ENCODE measurements at regions not wholly inside any gene's neighbourhood (a gene's known extent, or its start where the extent isn't known, plus 50 kb on each side); places are given as distances from the start of the nearest gene placed in this dataset.

DNA sequence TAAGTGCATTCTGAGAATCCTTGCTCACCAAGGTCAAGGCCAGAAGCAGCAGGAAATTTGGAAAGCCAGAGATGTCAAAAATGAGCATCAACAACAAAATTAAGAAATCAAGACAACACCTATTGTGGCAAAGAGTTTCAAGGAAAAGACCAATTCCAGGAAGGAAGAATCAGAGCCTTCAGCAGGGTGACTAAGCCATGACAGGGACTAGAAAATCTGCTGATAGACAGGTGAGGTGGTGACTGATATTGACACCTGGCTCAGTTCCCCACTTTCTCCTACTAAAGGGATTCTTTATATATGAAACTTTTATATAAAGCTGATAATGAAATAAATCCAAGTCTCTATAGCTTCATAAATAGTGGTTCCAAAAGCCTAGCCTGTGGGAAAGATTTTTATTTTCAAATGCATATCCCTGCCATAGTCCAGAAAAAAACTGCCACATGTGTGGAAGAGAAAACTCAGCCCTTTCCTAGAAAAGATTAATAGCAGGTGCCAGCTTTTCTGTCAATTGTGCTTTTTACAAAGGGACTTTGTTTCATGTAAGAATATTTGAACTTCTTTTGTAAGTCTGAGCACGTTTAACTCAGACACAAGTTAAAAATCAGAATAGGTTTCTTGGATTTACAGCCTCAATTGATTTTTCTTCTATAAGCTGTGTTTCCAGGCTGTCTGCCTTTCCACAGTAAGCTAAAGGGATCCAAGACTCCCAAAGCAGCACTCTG, 81.1 kb upstream of the GRAMD2B start:
- DNase-seq (ENCODE audit: low read depth in 4 of 4, low spot score in 2 of 4) = no peak

DNA sequence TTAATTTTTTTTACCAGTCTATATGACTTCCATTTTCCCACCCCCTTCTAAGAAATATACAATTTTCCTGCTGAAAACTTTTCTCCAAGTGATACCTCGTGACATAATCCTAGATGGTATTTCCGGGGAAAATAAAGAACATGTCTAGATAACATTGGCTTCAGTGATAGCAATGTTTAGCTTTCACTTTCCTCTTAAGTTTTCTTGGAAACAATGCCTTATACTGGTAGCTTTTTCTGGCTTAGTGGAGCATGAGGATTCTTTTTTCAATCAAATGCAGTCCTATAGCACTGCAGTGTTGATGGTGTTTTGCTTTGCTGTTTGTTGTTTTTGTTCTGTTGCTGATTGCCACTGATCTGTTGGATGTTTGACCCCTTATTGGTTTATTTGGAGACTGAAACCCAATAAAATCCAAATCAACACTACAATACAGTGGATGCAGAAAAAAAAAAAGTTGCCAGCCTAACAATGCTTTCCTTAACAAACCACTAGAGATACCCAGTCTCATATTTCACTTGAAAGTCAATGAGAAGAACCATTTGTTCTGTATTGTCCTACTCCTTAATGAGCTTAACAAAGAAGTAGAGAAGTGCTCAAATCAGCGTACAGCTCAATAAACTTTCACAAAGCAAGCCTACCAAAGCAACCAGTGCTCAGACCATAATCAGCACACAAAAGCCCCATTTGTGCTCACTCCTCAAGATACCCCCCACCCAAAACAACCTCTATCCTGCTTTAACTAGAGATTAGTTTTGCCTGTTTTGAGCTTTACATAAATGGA, 74.2 kb upstream of the GRAMD2B start:
- no peak for DNase-seq (ENCODE audit: low read depth in 4 of 4, low spot score in 2 of 4)

DNA sequence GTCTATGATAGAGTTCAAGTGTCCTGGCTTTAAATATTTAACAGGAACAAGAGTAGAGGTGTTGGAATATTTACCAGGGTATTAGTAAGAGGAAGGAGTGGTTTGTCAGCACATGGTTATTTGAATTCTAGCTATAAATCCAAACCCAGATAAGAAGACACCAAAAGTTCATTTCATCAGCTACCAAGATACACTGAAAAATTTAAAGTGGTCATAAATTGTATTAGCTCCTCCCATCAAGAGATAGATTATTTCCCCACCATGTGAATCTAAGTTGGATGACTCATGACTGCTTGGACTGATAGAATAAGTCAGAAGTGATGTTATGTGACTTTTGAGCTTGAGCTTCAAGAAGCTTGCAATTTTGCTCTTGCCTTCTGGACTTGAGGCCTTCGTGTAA, 72.1 kb upstream of the GRAMD2B start:
- no peak for DNase-seq (ENCODE audit: low read depth in 4 of 4, low spot score in 2 of 4)

GRCh38 chr5:126354012-126354857, 69.0 kb upstream of the GRAMD2B start:
- DNase-seq (ENCODE audit: low read depth in 4 of 4, low spot score in 2 of 4) = peak in 1 of 4 donors; percentile 62

DNA sequence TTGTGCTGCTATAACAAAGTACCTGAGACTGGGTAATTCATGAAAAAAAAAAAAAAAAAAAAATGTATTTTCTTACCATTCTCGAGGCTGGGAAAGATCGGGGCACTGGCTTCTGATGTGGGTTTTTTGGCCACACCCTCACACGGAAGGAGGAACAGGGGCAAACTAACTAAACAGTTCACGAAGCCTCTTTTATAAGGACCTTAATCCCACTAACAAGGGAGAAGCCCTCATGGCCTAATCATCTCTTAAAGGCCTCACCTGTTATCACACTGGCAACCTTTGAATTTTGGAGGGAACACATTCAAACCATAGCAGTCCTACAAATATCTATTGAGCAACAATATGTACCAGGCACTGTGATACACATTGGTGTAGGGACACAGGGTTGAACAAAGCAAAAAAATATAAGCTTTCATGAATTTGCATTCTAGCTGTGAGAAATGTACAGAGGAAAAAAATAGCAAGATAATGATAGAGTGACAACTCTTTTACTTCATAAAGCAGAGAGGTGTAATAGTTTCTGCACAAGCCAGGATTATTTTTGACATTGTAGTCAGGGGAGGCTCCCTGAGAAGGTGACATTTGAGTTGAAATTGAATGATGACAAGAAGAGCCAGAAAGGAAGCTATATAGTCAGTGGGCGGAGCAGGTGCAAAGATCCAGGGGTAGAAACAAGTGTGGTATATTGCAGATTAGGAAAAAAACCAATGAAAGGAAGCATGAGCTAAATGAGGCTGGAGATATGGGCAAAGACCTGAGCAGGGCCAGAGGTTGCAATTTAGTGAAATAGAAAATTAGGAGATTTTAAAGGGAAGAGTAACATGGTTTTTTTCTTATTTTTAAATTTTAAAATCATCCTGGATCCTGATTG, 68.1 kb upstream of the GRAMD2B start:
- no peak for DNase-seq (ENCODE audit: low read depth in 4 of 4, low spot score in 2 of 4)

DNA sequence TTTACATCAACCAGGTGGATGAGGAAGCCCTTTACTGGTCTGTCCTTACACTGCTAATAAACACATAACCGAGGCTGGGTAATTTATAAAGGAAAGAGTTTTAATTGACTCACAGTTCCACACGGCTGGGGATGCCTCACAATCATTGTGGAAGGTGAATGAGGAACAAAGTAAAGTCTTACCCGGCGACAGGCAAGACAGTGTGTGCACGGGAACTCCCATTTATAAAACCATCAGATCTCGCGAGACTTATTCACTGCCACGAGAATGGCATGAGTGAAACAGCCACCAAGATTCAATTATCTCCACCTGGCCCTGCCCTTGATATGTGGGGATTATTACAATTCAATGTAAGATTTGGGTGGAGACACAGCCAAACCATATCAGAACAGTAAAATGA, 67.3 kb upstream of the GRAMD2B start:
- no peak for DNase-seq (ENCODE audit: low read depth in 4 of 4, low spot score in 2 of 4)

- no peak for DNase-seq (ENCODE audit: low read depth in 4 of 4, low spot score in 2 of 4)
These were observed 65.4 kb upstream of the GRAMD2B start for GRCh38 chr5:126357585-126358342.

DNA sequence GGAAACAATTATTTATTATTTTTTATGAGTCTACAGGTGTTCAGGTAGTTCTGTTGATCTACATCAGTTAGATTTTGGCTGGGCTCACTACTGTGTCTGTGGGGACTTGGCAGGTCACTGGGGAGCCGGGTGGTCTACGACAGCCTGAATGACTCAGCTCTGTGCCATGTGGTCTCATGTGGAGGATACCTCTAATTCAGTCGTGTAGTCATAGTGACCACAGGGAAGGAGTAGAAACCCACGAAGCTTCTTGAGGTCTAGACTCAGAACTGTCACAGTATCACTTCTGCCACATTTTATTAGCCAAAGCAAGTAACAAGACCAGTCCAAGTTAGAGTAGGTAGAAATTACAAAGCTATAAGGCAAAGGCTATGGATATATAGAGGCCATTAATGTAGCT, 64.7 kb upstream of the GRAMD2B start:
- DNase-seq (ENCODE audit: low read depth in 4 of 4, low spot score in 2 of 4) = no peak

DNA sequence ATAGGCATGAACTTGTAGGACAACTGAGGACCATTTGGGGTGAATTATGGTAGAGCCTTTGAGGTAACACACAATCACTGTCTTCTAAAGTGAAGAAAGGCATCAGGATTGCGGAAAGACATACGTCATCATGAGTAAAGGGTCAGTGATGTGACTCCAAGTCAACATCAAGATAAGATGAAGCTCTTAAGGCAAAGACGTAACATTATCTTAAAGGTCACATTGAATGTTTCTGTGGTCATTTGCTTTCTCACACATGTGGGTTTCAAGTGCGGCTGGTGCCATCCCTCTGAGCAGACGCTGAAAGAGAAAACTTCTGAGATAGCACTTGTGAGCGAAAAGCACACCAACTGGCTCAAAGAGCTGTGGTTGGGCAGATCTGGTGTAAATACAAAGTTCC, 63.3 kb upstream of the GRAMD2B start:
- DNase-seq (ENCODE audit: low read depth in 4 of 4, low spot score in 2 of 4) = no peak

DNA sequence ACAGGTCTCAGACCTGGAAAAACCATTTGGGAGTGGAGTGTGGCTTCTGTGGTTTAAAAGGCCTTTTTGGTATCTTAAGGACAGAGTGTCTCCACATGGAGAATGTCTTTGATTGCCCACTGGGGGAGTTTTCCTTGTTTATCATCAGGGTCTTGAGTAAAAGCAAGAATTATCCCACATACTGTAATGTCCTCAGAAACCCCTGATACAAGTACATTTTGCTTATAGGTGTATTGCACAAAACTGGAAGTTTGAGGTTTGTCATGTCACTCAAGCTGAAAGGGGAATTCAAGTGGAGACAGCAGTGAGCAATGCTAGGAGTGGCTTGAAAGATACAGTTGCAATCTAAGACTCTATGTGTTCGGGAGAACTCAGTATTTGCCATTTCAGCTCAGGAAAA, 62.7 kb upstream of the GRAMD2B start:
- DNase-seq (ENCODE audit: low read depth in 4 of 4, low spot score in 2 of 4) = no peak

DNA sequence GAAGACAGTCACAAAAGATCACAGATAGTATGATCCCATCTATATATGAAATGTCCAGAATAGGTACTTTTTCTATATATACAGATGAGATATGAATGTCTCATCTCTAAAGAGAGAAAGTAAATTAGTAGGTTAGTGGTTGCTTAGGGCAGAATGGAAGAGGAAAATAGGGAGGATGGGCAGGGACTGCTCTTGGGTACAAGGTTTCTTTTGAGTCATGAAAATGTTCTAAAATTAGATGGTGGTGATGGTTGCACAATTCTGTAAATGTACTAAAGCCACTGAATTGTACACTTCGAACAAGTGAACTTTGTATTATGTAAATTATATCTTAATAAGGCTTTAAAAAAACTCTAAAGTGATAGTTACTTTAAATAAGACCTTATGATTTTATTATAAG, 59.6 kb upstream of the GRAMD2B start:
- DNase-seq (ENCODE audit: low read depth in 4 of 4, low spot score in 2 of 4) = no peak

DNA sequence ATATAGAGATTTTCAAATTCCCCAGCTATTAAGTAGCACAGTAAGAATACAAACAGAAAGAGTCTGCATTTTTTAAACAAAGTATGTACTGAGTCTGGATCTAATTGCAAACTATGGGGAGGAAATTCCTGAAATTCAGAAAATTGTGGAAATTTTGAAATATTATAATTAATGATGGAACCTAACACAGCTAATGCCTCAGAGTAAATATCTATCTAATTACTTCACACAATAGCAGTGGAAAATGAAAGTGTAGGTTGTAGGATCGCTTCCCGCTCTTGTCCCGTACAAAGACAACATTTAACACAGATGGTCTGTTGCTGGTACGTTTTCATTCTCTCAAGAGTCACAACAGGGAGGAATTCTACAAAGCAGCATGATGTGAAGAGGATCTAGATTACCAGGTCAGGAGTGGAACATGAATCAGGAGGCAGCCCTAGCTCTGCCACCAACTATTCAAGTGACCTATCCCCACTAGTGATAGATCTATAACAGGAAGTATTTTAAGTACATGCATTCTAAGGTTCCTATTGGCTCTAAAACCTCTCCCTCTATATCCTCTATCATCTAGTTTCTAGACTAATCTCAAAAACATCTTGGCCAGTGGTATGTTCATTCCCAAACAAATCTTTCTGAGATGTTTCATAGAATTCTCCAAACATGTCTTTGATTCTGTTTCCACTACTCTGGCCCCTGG, 58.9 kb upstream of the GRAMD2B start:
- DNase-seq (ENCODE audit: low read depth in 4 of 4, low spot score in 2 of 4) = no peak

DNA sequence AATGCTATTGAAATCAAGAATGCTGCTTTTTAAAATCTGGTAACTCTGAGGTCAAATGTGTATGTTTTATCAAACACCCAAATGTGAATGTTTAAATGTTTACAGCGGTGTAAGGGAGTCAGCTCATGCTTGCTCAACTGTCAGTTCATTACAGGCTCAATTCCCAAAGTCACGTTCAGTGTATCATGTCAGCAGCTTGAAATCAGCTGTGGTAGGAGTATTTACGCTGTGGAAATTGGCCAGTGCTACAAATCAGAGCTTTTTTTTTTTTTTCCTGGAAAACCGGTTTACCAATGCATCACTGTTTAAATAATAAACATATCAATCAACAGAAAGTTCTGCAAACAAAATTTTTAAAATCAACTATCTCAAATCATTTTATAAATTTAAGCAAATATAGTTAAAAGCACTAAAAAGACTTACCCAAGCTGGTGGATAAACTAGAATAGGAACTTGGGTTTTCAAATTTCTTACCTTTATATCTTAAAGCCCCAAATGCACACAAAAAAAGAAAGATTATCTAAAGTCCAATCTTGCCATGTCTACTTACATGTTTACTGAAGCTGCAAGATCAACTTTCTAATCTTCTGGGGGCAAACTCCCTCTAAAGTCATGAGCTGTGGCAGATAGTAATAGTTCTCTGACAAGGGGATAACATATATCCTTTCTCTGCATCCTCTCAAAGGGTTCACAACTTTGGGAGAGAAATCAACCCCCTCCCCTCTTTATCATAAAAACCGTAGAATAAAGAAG, 57.6 kb upstream of the GRAMD2B start:
- no peak for DNase-seq (ENCODE audit: low read depth in 4 of 4, low spot score in 2 of 4)

DNA sequence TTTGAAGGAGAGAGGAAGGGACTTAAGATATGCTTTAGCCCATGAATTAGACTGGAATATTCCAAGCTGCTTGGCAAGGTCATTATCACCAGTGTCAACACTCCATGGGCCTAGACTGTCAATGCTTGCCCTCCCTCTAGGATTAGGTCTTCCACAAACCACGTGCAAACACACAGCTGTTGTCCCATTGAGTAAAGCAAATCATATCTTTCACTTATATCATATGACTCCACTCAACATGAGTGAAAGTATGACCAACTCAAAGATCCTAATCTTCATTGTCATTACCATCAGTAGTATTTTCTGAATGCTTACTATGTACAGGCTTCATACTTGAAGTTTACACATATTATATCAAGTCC, 57.0 kb upstream of the GRAMD2B start:
- DNase-seq (ENCODE audit: low read depth in 4 of 4, low spot score in 2 of 4) = no peak

DNA sequence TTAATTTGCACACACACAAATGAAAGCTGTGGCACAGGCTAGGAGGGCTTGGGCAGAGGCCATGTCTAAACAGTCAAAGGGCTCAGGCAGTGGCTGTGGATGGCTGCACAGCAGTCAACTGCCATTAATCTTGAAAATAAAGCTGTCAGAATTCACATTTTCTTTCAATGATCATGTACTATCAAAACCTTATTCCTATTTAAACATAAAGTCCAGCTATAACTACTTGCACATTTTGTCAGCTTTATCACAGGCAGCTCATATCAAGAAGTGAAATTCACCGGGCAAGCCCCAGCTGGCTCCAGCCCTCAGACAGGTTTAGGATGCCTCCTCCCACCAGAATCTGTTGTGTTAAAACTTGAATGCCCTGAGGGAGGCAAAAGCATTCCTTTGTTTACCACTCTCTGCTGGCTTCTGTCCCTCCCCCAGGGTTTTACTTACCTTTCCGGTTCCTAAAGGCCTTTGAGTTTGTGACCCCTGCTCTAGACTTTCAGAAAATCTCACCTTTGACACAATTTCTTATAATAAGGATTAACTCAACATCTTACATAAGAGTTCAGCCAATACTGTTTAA, 54.9 kb upstream of the GRAMD2B start:
- peak in 1 of 4 donors; percentile 61 for DNase-seq (ENCODE audit: low read depth in 4 of 4, low spot score in 2 of 4)

GRCh38 chr5:126369083-126369482, 54.1 kb upstream of the GRAMD2B start:
- DNase-seq (ENCODE audit: low read depth in 4 of 4, low spot score in 2 of 4) = no peak

GRCh38 chr5:126369995-126370731, 53.0 kb upstream of the GRAMD2B start:
- DNase-seq (ENCODE audit: low read depth in 4 of 4, low spot score in 2 of 4) = no peak
